NCI-H187 treated with DMSO at 0.1 percent for 48 hours (cell line): ENCODE measurements at regions not wholly inside any gene's neighbourhood (a gene's known extent, or its start where the extent isn't known, plus 50 kb on each side); places are given as distances from the start of the nearest gene placed in this dataset.
"Not testable (repeated sequence)": the region's sequence is repeated elsewhere in the genome, so short reads cannot be mapped to it uniquely, and the experiment has no call there.

ENCODE experiments used
- DNase-seq: peaks from one replicate; lab custom pipeline; 2025; lab: John Stamatoyannopoulos, UW

DNA sequence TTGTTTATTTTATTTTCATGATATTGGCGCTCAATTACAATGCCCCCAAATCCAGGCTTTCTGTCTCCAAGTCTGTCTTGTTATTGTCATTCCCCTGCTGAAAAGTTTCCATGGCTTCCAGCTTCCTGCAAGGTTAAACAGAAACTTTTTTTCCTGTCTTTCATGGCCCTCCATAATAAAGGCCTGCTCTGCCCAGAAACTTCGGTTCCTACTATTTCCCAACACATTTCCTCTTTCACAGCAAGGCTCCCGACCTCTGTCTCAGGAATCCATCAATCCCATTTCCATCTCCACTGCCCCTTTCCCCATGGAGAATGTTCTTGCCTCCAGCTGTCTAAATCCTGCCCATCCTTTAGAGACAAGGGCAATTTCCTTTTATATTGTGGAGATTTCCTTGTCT lies 365.2 kb upstream of the JARID2 start:
- DNase-seq = no peak

DNA sequence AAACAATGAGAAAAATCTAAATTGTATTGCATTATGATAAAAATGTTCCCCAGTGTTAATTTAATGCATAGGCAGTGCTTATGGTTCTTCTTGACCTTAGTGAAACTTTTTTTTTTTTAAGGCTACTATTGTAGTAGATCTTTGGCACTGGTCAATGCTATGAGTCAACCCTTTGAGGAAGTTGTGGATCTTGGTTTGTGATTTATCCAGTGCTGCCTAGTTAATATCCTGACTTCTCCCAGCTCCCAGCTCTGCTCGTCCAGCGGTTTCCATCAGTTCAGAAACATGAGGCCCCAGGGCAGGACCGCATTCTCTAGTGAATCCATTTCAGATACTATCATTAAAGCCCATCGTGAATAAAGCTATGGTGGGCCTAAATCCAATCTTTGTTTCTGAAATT lies 364.5 kb upstream of the JARID2 start:
- DNase-seq = no peak

DNA sequence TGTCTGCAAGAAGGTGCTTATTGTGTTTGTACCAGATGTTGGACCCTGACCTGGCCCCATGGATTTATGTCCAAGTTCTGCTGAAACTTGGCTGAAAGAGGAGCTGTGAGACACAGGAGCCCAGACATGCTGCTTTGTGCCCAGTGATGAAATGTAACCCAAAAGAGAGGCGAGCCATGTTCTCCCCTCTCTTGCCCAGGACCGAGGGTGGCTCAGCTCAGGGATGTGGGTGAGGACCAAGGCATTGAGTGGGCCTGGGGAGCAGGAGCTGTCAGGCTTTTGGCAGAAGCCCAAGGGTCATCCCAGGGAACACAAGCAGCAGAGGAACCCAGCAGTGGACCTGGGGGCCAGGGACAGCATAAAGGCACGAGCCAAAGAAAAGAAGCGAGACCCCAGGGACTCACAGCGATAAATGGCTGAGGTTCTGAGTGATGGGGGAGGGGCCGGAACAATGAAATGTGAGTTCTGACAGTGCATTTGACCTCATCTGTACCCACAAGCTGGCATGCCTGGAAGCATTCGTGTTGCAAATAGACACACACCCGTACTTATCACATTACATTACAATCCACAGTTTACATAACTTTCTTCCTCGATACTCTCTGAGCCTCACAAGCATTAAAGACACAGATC lies 363.4 kb upstream of the JARID2 start:
- no peak for DNase-seq

DNA sequence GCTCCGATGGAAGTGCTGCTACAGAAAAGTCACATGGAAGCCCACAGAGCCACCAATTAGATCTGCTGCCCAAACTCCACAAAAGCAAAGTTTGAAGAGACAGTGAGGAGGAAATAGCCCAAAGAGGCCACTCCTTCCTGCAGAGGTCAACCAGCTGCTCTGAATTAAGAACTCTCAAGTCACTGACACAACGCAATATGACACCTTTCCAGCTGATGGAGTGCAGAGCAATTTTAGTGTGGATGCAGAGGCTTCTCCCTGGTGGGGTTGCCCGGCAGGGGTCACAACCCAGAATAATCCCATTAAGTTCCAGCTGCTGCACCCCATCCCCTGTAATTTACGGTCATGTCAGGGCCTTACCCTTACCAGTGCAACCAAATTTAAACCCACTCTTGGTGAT lies 361.9 kb upstream of the JARID2 start:
- peak; percentile 1 for DNase-seq

- no peak for DNase-seq
Observed at GRCh38 chr6:14885498-14885897, 360.4 kb upstream of the JARID2 start.

DNA sequence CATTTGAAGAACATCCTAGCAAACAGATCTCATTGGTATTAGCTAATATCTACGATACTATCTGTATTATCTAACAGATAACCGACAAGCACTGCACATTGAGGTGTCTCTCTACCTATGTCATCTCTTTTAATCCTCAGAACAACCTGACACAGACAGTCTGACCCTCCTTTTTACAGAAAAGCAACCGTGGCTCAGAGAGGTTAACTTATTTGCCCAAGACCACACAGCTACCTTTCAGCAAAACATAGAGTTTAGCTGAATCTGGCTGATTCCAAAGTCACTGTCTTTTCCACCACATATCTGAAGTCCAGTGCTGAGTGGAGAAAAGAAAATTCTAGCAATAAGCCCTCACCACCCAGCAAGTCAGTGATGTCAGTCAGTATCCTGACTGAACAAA lies 358.7 kb upstream of the JARID2 start:
- no peak for DNase-seq

DNA sequence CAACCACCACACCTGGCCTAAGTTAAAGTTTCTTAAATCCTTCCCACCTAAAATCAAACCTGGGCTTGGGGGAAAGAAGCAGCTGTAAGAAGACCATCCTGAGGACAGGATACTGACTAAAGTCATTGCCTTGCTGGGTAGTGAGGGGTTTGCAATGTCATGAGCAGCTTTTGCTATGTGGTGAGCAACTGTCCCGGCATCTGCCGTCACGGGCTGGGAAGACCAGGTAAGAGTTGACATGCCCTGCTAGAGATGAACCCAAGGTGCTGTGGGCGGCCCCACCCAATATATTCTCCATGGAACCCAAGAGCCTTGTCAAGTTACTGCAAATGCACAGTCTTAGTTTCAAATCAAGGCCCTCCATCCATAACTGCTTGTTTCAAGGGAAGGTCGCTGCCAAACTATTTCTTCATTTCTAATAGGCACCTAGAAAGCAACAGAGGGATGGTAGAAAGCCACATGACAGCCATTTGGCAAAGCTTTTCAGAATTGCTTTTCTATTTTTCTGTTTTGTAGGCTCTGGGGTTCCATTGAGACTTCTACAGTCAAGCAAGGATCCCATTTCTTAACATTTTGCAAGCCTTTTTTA lies 357.8 kb upstream of the JARID2 start:
- no peak for DNase-seq

DNA sequence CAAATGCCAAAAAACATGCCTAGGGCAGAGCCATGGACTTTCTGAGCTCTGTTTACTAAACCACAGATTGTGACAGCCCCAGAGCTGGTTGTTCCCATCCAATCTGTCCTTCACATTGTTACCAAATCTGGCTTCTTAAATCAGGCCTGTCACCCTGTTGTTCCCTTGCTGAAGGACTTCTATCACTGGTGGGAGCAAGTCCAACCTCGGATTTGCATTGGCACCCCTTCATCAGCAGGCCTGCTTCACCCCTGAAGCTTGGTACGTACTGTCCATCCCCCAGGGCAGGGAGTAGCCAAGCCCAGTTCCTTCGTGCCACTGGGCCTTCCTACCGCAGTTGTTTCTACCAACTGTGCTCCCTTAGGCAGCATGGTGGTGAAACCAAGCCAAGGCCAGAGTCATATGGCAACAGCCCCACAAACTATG lies 357.3 kb upstream of the JARID2 start:
- DNase-seq = no peak

DNA sequence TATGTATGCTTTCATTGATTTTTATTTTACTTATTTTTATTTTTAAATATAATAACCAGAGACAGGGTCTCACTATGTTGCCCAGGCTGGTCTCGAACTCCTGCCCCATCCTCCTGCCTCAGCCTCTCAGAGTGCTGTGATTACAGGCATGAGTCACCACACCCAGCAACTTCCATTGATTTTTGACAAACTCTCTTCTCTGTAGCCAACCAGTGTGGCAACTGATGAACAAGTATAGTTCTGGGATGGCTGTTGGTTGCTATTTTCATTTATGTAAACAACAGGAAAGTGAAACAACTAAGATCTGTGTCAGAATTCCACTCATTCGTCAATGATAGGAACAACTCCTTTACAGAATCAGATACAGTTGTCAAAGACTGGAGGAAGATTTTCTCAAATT lies 356.7 kb upstream of the JARID2 start:
- no peak for DNase-seq

GRCh38 chr6:14889611-14890593 lies 356.0 kb upstream of the JARID2 start:
- no peak for DNase-seq

DNA sequence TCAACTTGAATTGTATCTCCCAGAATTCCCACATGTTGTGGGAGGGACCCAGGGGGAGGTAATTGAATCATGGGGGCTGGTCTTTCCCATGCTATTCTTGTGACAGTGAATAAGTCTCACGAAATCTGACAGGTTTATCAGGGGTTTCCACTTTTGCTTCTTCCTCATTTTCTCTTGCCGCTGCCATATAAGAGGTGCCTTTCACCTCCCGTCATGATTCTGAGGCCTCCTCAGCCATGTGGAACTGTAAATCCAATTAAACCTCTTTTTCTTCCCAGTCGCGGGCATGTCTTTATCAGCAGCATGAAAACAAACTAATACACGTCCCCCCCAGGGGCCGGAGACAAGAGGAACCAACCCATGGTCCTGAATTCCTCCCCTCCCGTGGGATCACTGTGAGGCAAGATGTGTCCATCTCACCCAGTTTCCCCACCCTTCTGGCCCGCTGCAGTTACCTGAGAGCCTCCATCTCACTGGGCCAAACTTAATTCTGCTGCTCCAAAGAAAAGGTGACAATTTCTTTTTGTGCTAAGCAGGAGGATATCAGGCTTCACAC lies 354.0 kb upstream of the JARID2 start:
- DNase-seq = not testable (repeated sequence)

- no peak for DNase-seq
Observed at GRCh38 chr6:14894105-14894504, 351.8 kb upstream of the JARID2 start.

DNA sequence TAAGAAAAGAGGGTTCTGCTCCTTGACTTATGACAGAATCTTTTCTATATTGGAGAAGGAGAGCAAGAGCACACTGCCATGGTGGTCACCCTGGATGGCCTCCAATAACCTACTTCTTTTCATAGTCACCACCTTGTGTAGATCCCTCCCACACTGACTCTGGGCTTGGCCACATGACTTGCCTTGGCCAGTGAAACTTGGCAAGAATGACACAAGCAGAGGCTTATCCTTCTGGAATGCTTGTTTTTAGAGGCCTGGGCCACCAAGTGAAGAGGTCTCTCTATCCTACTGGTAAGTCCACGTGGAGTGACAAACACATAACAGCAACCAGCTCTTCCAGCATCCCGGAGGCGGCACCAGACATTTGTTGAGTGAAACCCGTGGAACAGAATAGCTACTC lies 349.4 kb upstream of the JARID2 start:
- DNase-seq = no peak

DNA sequence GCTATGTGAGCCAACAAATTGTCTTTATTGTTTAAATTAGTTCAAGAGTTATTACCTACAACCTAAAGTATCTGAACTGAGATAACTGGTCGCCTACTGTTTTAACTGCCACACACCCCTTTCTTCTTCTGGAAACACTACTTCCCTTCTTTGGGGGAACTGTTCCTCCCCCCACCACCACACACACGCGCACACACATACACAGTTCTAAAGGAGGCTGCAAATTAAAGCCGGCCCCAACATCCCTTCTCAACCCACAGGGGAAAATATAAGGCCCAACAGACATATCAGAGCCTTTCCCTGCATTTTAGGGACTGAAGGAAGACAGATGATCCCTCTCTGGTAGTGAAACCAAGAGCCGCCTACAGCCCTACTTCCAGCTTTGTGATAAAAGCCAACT lies 348.0 kb upstream of the JARID2 start:
- no peak for DNase-seq

DNA sequence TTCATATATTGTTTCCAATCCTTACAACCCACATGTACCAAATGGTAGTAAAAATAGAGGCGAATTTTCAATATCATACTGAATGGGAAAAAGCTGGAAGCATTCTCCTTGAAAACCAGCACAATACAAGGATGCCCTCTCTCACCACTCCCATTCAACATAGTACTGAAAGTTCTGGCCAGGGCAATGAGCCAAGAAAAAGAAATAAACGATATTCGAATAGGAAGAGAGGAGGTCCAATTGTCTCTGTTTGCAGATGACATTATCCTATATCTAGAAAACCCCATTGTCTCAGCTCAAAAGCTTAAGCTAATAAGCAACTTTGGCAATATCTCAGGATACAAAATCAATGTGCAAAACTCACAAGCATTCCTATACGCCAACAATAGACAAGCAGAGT lies 346.4 kb upstream of the JARID2 start:
- not testable (repeated sequence) for DNase-seq

- no peak for DNase-seq
Observed at GRCh38 chr6:14900919-14901318, 344.9 kb upstream of the JARID2 start.

DNA sequence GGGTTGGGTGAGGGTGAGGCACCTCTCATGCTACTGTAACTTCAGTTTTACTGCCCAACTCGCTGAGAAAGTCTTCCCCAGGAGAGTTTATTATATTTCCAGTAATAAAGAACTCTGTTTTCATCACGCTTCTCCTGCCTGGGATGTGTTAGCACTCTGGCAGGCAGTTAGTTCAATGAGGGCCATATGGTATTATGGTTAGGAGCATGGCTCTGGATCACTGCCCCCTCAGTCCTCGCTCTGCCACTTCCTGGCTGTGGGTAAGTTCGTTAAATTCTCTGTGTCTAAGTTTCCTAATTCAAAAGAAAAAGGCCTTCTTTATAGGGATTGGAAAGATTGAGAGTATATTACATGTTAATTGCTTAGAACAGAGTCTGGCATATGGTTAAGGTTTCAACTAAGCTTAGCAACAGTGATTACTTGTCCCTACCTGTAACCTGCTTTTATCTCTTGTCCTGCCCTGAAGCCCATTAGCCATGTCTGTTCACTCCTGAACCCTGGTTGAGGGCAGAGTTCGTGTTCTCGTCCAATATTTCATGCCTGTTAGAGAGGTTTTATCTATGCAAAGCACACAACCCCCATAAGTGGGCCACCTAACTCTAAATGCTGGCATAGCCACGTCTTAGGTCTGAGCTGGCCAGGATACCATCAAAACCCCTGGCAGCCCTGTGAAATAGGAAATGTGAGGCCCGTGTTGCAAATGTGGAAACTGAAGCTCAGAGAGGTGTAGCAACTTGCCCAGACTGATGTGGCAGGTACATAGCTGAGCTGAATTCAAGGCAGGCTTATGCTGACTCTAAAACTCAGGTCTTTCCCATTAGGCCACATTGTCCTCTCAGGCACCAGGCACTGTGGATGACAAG lies 342.5 kb upstream of the JARID2 start:
- DNase-seq = no peak

GRCh38 chr6:14905201-14905600 lies 340.7 kb upstream of the JARID2 start:
- no peak for DNase-seq

DNA sequence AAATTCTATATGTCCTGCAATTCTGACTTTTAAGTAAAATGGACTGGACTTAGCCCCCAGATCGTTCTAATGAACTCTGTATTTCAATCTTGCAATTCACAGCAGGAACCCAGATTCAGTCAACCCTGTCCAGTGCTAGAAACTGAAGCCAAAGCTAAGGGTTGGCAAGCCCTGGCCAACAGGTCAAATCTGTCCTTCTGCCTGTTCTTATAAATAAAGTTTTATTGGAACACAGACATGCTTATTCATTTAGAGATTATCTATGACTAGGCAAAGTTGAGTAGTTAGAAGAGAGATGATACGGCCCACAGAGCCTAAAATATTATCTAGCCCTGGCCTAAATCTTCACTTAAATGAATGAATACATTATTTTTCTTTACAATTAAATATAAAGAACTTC lies 339.2 kb upstream of the JARID2 start:
- no peak for DNase-seq

GRCh38 chr6:14910692-14911547 lies 334.9 kb upstream of the JARID2 start:
- no peak for DNase-seq

DNA sequence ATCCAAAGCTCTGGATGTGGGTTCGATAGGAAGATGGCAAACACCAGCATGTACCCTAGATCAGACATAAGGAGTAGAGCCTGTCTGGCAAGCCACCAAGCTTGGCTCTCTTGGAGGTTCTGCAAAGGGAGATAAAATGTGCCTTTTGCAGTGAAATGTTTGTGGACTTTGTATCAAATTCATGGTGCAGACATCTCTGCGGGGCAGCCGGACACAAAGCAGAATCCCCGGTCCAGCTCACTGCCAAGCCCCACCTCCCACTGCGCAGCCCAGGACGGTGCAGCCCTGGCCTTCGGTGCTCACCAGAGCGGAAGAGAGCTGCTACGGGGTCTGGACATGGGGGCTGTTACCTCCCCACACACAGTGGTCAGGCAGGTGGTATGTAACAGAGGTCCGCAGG lies 333.6 kb upstream of the JARID2 start:
- DNase-seq = no peak
